Stomach (tissue), 4 donors: ENCODE measurements at regions not wholly inside any gene's neighbourhood (a gene's known extent, or its start where the extent isn't known, plus 50 kb on each side); places are given as distances from the start of the nearest gene placed in this dataset.

Source experiments
- POLR2A ChIP-seq, 4 donors: fragments of 450-650 bp; IDR thresholded peaks; one replicate each; pipeline ENCODE4 v1.6.1; 2016; ENCODE audit warnings: antibody characterized with exemption in 4 of 4, control low read depth in 2 of 4, mild to moderate bottlenecking in 1 of 4, moderate library complexity in 1 of 4
- POLR2AphosphoS5 ChIP-seq, 3 donors: sonication (generic); formaldehyde crosslinking; IDR thresholded peaks; one replicate each; pipeline ENCODE4 v1.6.1; 2016; ENCODE audit warnings: antibody characterized with exemption in 3 of 3
- TF ChIP-seq, protein P1 (sequence below), 7 experiments: fragments of 450-650 bp in 4 of 7; fragments of 200-600 bp in 3 of 7; sonication (generic) in 3 of 7; IDR thresholded peaks; one replicate each; pipeline ENCODE4 v1.5.1; 2016 to 2019; ENCODE audit warnings: antibody characterized with exemption in 7 of 7, control low read depth in 2 of 7, mild to moderate bottlenecking in 1 of 7

GRCh38 chr5:174420651-174421407 lies 303.6 kb upstream of the MSX2 start:
- TF ChIP-seq, protein P1, sequence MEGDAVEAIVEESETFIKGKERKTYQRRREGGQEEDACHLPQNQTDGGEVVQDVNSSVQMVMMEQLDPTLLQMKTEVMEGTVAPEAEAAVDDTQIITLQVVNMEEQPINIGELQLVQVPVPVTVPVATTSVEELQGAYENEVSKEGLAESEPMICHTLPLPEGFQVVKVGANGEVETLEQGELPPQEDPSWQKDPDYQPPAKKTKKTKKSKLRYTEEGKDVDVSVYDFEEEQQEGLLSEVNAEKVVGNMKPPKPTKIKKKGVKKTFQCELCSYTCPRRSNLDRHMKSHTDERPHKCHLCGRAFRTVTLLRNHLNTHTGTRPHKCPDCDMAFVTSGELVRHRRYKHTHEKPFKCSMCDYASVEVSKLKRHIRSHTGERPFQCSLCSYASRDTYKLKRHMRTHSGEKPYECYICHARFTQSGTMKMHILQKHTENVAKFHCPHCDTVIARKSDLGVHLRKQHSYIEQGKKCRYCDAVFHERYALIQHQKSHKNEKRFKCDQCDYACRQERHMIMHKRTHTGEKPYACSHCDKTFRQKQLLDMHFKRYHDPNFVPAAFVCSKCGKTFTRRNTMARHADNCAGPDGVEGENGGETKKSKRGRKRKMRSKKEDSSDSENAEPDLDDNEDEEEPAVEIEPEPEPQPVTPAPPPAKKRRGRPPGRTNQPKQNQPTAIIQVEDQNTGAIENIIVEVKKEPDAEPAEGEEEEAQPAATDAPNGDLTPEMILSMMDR (IDR thresholded peaks at IDR 0.05), result no peak
- TF ChIP-seq POLR2A (IDR thresholded peaks at IDR 0.05) (no peak), POLR2AphosphoS5 (IDR thresholded peaks at IDR 0.05) (no peak)
